Neural cell (in vitro differentiated cells): ENCODE measurements at regions not wholly inside any gene's neighbourhood (a gene's known extent, or its start where the extent isn't known, plus 50 kb on each side); places are given as distances from the start of the nearest gene placed in this dataset.

Source experiments
- H2AFZ ChIP-seq: fragments of 200-600, 300-800 bp; sonication (generic), shearing (Covaris generic); 2 replicates; pipeline ENCODE4 v1.6.0; 2014; ENCODE audit warnings: low read depth, mild to moderate bottlenecking, antibody characterized with exemption, low read length, moderate library complexity
- H3F3A ChIP-seq: fragments of 200-600 bp; shearing (Covaris generic); 2 replicates; pipeline ENCODE4 v1.6.1; 2016; ENCODE audit warnings: mild to moderate bottlenecking, moderate library complexity, mixed read lengths, antibody characterized with exemption, low read length; ENCODE audit not compliant: insufficient read depth, poor library complexity, severe bottlenecking
- H3K27ac ChIP-seq: fragments of 200-600, 300-800 bp; sonication (generic), shearing (Covaris generic); 2 replicates; pipeline ENCODE4 v1.5.1; 2014; ENCODE audit warnings: mild to moderate bottlenecking, low read length, moderate library complexity
- H3K27me3 ChIP-seq: fragments of 300-800, 200-600 bp; sonication (generic), shearing (Covaris generic); 2 replicates; pipeline ENCODE4 v1.6.0; 2014; ENCODE audit warnings: mild to moderate bottlenecking, low read depth, low read length, moderate library complexity; ENCODE audit not compliant: insufficient read depth
- H3K36me3 ChIP-seq: fragments of 300-800, 200-600 bp; sonication (generic), shearing (Covaris generic); 2 replicates; pipeline ENCODE4 v1.5.1; 2014; ENCODE audit warnings: mild to moderate bottlenecking, antibody characterized with exemption, low read length, moderate library complexity; ENCODE audit not compliant: insufficient read depth
- H3K4me2 ChIP-seq: fragments of 300-800, 200-600 bp; sonication (generic), shearing (Covaris generic); 2 replicates; pipeline ENCODE4 v1.6.0; 2014; ENCODE audit warnings: mild to moderate bottlenecking, low read length
- H3K4me3 ChIP-seq: fragments of 300-800, 200-600 bp; sonication (generic), shearing (Covaris generic); 2 replicates; pipeline ENCODE4 v1.5.1; 2014; ENCODE audit warnings: mild to moderate bottlenecking, low read length, moderate library complexity
- H3K79me2 ChIP-seq: fragments of 200-600 bp; shearing (Covaris generic); replicated peaks from 2 replicates; pipeline ENCODE4 v1.6.0; 2014; ENCODE audit warnings: mild to moderate bottlenecking, low read length, moderate library complexity; ENCODE audit not compliant: insufficient read depth
- H3K9ac ChIP-seq: fragments of 300-800, 200-600 bp; sonication (generic), shearing (Covaris generic); 2 replicates; pipeline ENCODE4 v1.6.1; 2016; ENCODE audit warnings: mild to moderate bottlenecking, low read length, mixed read lengths
- H3K9me2 ChIP-seq: fragments of 200-600 bp; shearing (Covaris generic); 2 replicates; pipeline ENCODE4 v1.6.1; 2016; ENCODE audit warnings: mild to moderate bottlenecking, low read length, mixed read lengths; ENCODE audit not compliant: insufficient read depth
- H3K9me3 ChIP-seq: fragments of 200-600, 300-800 bp; sonication (generic), shearing (Covaris generic); 2 replicates; pipeline ENCODE4 v1.6.1; 2016; ENCODE audit warnings: mild to moderate bottlenecking, mixed run types, low read length, moderate library complexity, mixed read lengths
- H4K20me1 ChIP-seq: fragments of 200-600 bp; shearing (Covaris generic); 2 replicates; pipeline ENCODE4 v1.6.1; 2016; ENCODE audit warnings: mild to moderate bottlenecking, mixed run types; ENCODE audit not compliant: insufficient read depth
- EP300 ChIP-seq: fragments of 450-650 bp; conservative IDR thresholded peaks from 2 replicates; pipeline ENCODE4 v1.6.1; 2014; ENCODE audit warnings: antibody characterized with exemption, mild to moderate bottlenecking, moderate library complexity; ENCODE audit not compliant: poor library complexity, severe bottlenecking
- EZH2 ChIP-seq: fragments of 200-600, 300-800 bp; shearing (Covaris generic), sonication (generic); IDR thresholded peaks from 2 replicates; pipeline ENCODE4 v1.6.1; 2014; ENCODE audit warnings: antibody characterized with exemption, low read length, borderline replicate concordance, mild to moderate bottlenecking; ENCODE audit not compliant: insufficient read depth, poor library complexity, severe bottlenecking
- MXI1 ChIP-seq: fragments of 450-650 bp; conservative IDR thresholded peaks from 2 replicates; pipeline ENCODE4 v1.6.1; 2014; ENCODE audit warnings: antibody characterized with exemption, mild to moderate bottlenecking; ENCODE audit not compliant: poor library complexity, severe bottlenecking
- RAD21 ChIP-seq: fragments of 450-650 bp; conservative IDR thresholded peaks from 2 replicates; pipeline ENCODE4 v1.6.1; 2014; ENCODE audit warnings: antibody characterized with exemption, mild to moderate bottlenecking, moderate library complexity
- SMC3 ChIP-seq: fragments of 450-650 bp; conservative IDR thresholded peaks from 2 replicates; pipeline ENCODE4 v1.6.1; 2014; ENCODE audit warnings: antibody characterized with exemption, mild to moderate bottlenecking, moderate library complexity; ENCODE audit not compliant: poor library complexity
- TAF1 ChIP-seq: IDR thresholded peaks from 2 replicates; pipeline ENCODE4 v1.6.1; 2012; ENCODE audit warnings: low read depth
- TF ChIP-seq, protein P1 (sequence below): IDR thresholded peaks from 2 replicates; pipeline ENCODE4 v1.6.1; 2012; ENCODE audit warnings: borderline replicate concordance
- TF ChIP-seq, protein P2 (sequence below): fragments of 450-650 bp; IDR thresholded peaks from 2 replicates; pipeline ENCODE4 v1.5.1; 2014; ENCODE audit warnings: antibody characterized with exemption, mild to moderate bottlenecking, moderate library complexity; ENCODE audit not compliant: poor library complexity, severe bottlenecking

DNA sequence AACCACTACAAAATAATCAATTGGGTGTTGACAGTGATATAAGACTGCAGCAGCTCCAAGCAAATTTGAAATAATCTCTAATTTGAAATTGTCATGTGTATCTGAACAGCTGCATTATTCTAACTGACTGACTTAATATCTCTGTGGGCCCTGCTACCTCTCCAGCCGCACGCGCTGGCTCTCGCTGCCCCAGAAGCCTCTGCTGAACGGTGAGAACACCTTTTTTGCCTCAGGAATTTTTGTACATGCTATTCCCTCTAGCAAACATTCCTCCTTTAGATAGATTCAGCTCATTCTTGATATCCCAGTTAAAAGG lies 155.9 kb upstream of the MDFIC start:
- H3K9me3 ChIP-seq = no peaks in the 10 kb centered on the region
- no peaks in the 10 kb centered on the region for H3K79me2 ChIP-seq
- H3K4me2 ChIP-seq = no peak overlapping the region
- no peaks in the 10 kb centered on the region for H4K20me1 ChIP-seq
- TF ChIP-seq, protein P1, sequence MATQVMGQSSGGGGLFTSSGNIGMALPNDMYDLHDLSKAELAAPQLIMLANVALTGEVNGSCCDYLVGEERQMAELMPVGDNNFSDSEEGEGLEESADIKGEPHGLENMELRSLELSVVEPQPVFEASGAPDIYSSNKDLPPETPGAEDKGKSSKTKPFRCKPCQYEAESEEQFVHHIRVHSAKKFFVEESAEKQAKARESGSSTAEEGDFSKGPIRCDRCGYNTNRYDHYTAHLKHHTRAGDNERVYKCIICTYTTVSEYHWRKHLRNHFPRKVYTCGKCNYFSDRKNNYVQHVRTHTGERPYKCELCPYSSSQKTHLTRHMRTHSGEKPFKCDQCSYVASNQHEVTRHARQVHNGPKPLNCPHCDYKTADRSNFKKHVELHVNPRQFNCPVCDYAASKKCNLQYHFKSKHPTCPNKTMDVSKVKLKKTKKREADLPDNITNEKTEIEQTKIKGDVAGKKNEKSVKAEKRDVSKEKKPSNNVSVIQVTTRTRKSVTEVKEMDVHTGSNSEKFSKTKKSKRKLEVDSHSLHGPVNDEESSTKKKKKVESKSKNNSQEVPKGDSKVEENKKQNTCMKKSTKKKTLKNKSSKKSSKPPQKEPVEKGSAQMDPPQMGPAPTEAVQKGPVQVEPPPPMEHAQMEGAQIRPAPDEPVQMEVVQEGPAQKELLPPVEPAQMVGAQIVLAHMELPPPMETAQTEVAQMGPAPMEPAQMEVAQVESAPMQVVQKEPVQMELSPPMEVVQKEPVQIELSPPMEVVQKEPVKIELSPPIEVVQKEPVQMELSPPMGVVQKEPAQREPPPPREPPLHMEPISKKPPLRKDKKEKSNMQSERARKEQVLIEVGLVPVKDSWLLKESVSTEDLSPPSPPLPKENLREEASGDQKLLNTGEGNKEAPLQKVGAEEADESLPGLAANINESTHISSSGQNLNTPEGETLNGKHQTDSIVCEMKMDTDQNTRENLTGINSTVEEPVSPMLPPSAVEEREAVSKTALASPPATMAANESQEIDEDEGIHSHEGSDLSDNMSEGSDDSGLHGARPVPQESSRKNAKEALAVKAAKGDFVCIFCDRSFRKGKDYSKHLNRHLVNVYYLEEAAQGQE = no peak
- TF ChIP-seq TAF1 (no peak), SMC3 (no peak), EP300 (no peak)
- H3K9me2 ChIP-seq = no peaks in the 10 kb centered on the region
- H3K4me3 ChIP-seq = no peak overlapping the region
- H3K9ac ChIP-seq = no peak overlapping the region
- H3F3A ChIP-seq = no peaks in the 10 kb centered on the region
- H3K27me3 ChIP-seq = no peaks in the 10 kb centered on the region
- no peak overlapping the region for H2AFZ ChIP-seq
- no peaks in the 10 kb centered on the region for H3K36me3 ChIP-seq
- H3K27ac ChIP-seq = no peak overlapping the region

DNA sequence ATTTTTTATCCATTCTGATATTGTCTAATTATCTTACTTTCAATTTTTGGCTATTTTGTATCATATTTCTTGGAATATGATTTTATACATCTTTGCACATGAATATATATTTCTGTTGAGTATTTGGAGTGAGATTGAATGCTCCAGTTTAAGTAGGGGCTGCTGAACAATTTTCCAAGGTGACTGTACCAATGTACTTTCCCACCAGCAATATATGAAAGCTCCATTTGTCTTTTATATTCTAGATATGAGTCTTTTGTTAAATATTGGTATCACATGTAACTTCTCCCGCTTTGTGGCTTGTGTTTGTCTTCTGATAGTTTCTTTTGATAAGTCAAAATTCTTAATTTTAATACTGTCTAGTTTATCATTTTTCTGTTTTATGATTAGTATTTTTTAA lies 144.6 kb upstream of the MDFIC start:
- H3K4me2 ChIP-seq = no peak overlapping the region
- no peaks in the 10 kb centered on the region for H4K20me1 ChIP-seq
- no peak overlapping the region for H2AFZ ChIP-seq
- no peak overlapping the region for H3K9ac ChIP-seq
- H3K9me3 ChIP-seq = no peaks in the 10 kb centered on the region
- no peaks in the 10 kb centered on the region for H3K9me2 ChIP-seq
- no peaks in the 10 kb centered on the region for H3K79me2 ChIP-seq
- H3F3A ChIP-seq = no peaks in the 10 kb centered on the region
- no peaks in the 10 kb centered on the region for H3K27me3 ChIP-seq
- H3K27ac ChIP-seq = no peak overlapping the region
- no peaks in the 10 kb centered on the region for H3K36me3 ChIP-seq
- H3K4me3 ChIP-seq = no peak overlapping the region
- no peak for TF ChIP-seq RAD21
- no peak for TF ChIP-seq TAF1
- TF ChIP-seq EP300 = no peak
- TF ChIP-seq EZH2 = no peak
- TF ChIP-seq, protein P2, sequence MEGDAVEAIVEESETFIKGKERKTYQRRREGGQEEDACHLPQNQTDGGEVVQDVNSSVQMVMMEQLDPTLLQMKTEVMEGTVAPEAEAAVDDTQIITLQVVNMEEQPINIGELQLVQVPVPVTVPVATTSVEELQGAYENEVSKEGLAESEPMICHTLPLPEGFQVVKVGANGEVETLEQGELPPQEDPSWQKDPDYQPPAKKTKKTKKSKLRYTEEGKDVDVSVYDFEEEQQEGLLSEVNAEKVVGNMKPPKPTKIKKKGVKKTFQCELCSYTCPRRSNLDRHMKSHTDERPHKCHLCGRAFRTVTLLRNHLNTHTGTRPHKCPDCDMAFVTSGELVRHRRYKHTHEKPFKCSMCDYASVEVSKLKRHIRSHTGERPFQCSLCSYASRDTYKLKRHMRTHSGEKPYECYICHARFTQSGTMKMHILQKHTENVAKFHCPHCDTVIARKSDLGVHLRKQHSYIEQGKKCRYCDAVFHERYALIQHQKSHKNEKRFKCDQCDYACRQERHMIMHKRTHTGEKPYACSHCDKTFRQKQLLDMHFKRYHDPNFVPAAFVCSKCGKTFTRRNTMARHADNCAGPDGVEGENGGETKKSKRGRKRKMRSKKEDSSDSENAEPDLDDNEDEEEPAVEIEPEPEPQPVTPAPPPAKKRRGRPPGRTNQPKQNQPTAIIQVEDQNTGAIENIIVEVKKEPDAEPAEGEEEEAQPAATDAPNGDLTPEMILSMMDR = no peak
- no peak for TF ChIP-seq SMC3
- TF ChIP-seq MXI1 = no peak

DNA sequence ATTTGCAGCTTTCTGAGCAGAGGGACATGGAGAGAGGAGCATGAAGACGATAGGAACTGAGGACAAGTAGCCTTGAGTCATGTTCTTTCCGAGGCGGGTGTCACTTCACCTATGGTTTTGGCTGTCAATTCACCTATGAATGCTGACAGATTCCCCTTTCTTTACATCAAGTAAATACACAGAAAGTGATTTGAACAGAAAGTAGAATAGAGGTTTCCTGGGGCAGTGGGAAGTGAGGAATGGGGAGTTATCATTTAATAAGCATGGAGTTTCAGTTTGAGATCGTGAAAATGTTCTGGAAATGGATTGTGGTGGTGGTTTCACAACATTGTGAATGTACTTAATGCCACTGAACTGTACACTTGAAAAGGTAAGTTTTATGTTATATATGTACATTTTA lies 138.4 kb upstream of the MDFIC start:
- no peak overlapping the region for H3K9ac ChIP-seq
- no peaks in the 10 kb centered on the region for H3F3A ChIP-seq
- no peaks in the 10 kb centered on the region for H3K9me2 ChIP-seq
- no peaks in the 10 kb centered on the region for H3K79me2 ChIP-seq
- no peak overlapping the region for H3K4me2 ChIP-seq
- no peak overlapping the region for H2AFZ ChIP-seq
- TF ChIP-seq, protein P2 = no peak
- TF ChIP-seq MXI1 = no peak
- TF ChIP-seq EZH2 = no peak
- no peak for TF ChIP-seq SMC3
- TF ChIP-seq, protein P1 = no peak
- TF ChIP-seq EP300 = no peak
- TF ChIP-seq TAF1 = no peak
- H4K20me1 ChIP-seq = no peaks in the 10 kb centered on the region
- no peak overlapping the region for H3K4me3 ChIP-seq
- no peak overlapping the region for H3K27ac ChIP-seq
- no peaks in the 10 kb centered on the region for H3K27me3 ChIP-seq
- H3K9me3 ChIP-seq = no peaks in the 10 kb centered on the region
- H3K36me3 ChIP-seq = no peaks in the 10 kb centered on the region
